Spleen (tissue), 11 donors: ENCODE measurements at regions not wholly inside any gene's neighbourhood (a gene's known extent, or its start where the extent isn't known, plus 50 kb on each side); places are given as distances from the start of the nearest gene placed in this dataset.

ENCODE experiments used
- DNase-seq: peaks from one replicate; pipeline ENCODE4 v3.0.0-alpha.2; 2020
- H3K27ac ChIP-seq, 8 donors: fragments of 200-600 bp; sonication (generic) in 7 of 8; 1 replicate in 4 of 8; 2 replicates in 4 of 8; pipeline versions ENCODE4 v1.5.0 to v1.8.0; 2016 to 2021; ENCODE audit warnings: inconsistent platforms in 4 of 8, mild to moderate bottlenecking in 4 of 8, moderate library complexity in 1 of 8
- H3K27me3 ChIP-seq, 7 donors: fragments of 200-600 bp; sonication (generic) in 6 of 7; replicated peaks in 1 of 7; 1 replicate in 4 of 7; 2 replicates in 3 of 7; pipeline versions ENCODE4 v1.5.0 to v1.8.0; 2016 to 2021; ENCODE audit warnings: inconsistent platforms in 3 of 7, mild to moderate bottlenecking in 1 of 7
- H3K36me3 ChIP-seq, 6 donors: fragments of 200-600 bp; sonication (generic) in 5 of 6; 1 replicate in 4 of 6; 2 replicates in 2 of 6; pipeline versions ENCODE4 v1.5.0 to v1.8.0; 2016 to 2021; ENCODE audit warnings: inconsistent platforms in 2 of 6
- H3K4me1 ChIP-seq, 6 donors: fragments of 200-600 bp; sonication (generic) in 5 of 6; 1 replicate in 3 of 6; 2 replicates in 3 of 6; pipeline versions ENCODE4 v1.5.0 to v1.8.0; 2016 to 2021; ENCODE audit warnings: inconsistent platforms in 3 of 6
- H3K4me3 ChIP-seq, 8 donors: fragments of 200-600 bp; sonication (generic) in 7 of 8; 1 replicate in 4 of 8; 2 replicates in 4 of 8; pipeline versions ENCODE4 v1.5.0 to v1.8.0; 2016 to 2021; ENCODE audit warnings: inconsistent platforms in 4 of 8, mild to moderate bottlenecking in 4 of 8, moderate library complexity in 2 of 8
- H3K9me3 ChIP-seq, 8 donors: fragments of 200-600 bp; sonication (generic) in 7 of 8; 1 replicate in 4 of 8; 2 replicates in 4 of 8; pipeline versions ENCODE4 v1.5.0 to v1.8.0; 2016 to 2021; ENCODE audit warnings: inconsistent platforms in 4 of 8
- POLR2A ChIP-seq, 3 donors: fragments of 450-650 bp; IDR thresholded peaks; one replicate each; pipeline ENCODE4 v1.5.1; 2017; ENCODE audit warnings: antibody characterized with exemption in 3 of 3, mild to moderate bottlenecking in 1 of 3
- POLR2AphosphoS5 ChIP-seq, 3 donors: sonication (generic); formaldehyde crosslinking; IDR thresholded peaks; one replicate each; pipeline ENCODE4 v1.5.1; 2017; ENCODE audit warnings: antibody characterized with exemption in 3 of 3
- WGBS, 5 donors: extraction: QIAGEN DNeasy Blood & Tissue Kit in 3 of 5; methylation state at CpG; one replicate each; pipeline versions ENCODE4 v1.1.5 to v1.1.7; 2013 to 2018; 5-methylcytosine and 5-hydroxymethylcytosine counted together
- intact Hi-C: fragments of 100-400 bp; cut with DNase I; formaldehyde crosslinking; loops from one replicate; pipeline ENCODE4 v1.15.0; 2023; ENCODE audit warnings: low total_unique reads
- TF ChIP-seq, protein P1 (sequence below), 11 experiments: fragments of 200-600 bp in 7 of 11; fragments of 450-650 bp in 4 of 11; sonication (generic) in 4 of 11; IDR thresholded peaks in 8 of 11; conservative IDR thresholded peaks in 3 of 11; 1 replicate in 7 of 11; 2 replicates in 4 of 11; pipeline versions ENCODE4 v1.4.0 to v1.8.0; 2016 to 2021; ENCODE audit warnings: antibody characterized with exemption in 11 of 11, inconsistent platforms in 4 of 11, mild to moderate bottlenecking in 1 of 11
- donor health status: healthy with polysubstance abuse.
- donor health status: DM: no; HTN: no; CAD: no; lungs with moderate emphysema.
- donor health status: DM: no; HTN: no; CAD: no.
- donor health status: Bipolar disorder and iron deficiency.
- donor health status: healthy.
- donor health status: DM: no; HTN: no; CAD: no.
- donor health status: DM: yes; HTN: yes; CAD: no.

DNA sequence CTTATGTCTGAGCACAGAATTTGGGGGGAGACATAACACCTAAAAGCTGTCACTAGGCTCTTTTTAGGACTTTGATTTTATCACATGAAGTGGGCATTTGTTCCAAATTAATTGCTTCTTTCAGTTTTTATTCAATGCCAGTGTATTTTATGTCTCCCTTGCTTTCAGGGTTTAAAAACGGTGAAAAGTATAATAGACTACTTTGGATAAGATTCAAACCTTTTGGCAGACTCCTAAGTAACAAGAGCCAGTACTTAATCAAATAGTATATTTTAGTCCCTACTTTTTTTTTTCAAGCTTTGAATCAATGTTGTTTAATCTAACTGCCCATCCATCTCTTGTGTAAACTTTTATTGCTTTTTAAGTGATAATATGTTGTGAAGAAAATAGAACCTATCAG is 847.2 kb upstream of the DPPA4 start:
- WGBS, 5 donors: 48 to 82% (median 62%) methylated on average over 1 of the region's 1 CpG
- Histone ChIP-seq H3K36me3 (no peaks in the 10 kb centered on the region), H3K27ac (no peak overlapping the region), H3K4me3 (no peak overlapping the region), H3K27me3 (no peaks in the 10 kb centered on the region), H3K4me1 (no peaks in the 10 kb centered on the region), H3K9me3 (peaks cover 0 to 1% (median 0%) of the 10 kb centered on the region in 8 donors)
- TF ChIP-seq, protein P1, sequence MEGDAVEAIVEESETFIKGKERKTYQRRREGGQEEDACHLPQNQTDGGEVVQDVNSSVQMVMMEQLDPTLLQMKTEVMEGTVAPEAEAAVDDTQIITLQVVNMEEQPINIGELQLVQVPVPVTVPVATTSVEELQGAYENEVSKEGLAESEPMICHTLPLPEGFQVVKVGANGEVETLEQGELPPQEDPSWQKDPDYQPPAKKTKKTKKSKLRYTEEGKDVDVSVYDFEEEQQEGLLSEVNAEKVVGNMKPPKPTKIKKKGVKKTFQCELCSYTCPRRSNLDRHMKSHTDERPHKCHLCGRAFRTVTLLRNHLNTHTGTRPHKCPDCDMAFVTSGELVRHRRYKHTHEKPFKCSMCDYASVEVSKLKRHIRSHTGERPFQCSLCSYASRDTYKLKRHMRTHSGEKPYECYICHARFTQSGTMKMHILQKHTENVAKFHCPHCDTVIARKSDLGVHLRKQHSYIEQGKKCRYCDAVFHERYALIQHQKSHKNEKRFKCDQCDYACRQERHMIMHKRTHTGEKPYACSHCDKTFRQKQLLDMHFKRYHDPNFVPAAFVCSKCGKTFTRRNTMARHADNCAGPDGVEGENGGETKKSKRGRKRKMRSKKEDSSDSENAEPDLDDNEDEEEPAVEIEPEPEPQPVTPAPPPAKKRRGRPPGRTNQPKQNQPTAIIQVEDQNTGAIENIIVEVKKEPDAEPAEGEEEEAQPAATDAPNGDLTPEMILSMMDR (IDR thresholded peaks at IDR 0.05 in 8 of 11, conservative IDR thresholded peaks at IDR 0.05 in 3 of 11): no peak
- TF ChIP-seq POLR2A (IDR thresholded peaks at IDR 0.05): no peak
- TF ChIP-seq POLR2AphosphoS5 (IDR thresholded peaks at IDR 0.05): no peak
- DNase-seq: no peak
- intact Hi-C loops: no loop called here

GRCh38 chr3:110193074-110193473 is 855.7 kb upstream of the DPPA4 start:
- no peak overlapping the region for H3K27ac ChIP-seq
- peaks cover 0 to 7% (median 0%) of the 10 kb centered on the region in 8 donors for H3K9me3 ChIP-seq
- intact Hi-C loops: no loop called here
- H3K36me3 ChIP-seq: no peaks in the 10 kb centered on the region
- no peak overlapping the region for H3K4me3 ChIP-seq
- TF ChIP-seq POLR2AphosphoS5 (IDR thresholded peaks at IDR 0.05): no peak
- TF ChIP-seq POLR2A (IDR thresholded peaks at IDR 0.05): no peak
- TF ChIP-seq, protein P1 (IDR thresholded peaks at IDR 0.05 in 8 of 11, conservative IDR thresholded peaks at IDR 0.05 in 3 of 11): no peak
- no peak for DNase-seq
- 71 to 89% (median 75%) methylated on average over 2 of the region's 2 CpGs for WGBS, 5 donors
- no peaks in the 10 kb centered on the region for H3K4me1 ChIP-seq
- H3K27me3 ChIP-seq: no peaks in the 10 kb centered on the region

- intact Hi-C loops: no loop called here
- Histone ChIP-seq H3K4me1 (no peaks in the 10 kb centered on the region), H3K36me3 (no peaks in the 10 kb centered on the region), H3K9me3 (peaks cover 0 to 23% (median 12%) of the 10 kb centered on the region in 8 donors), H3K4me3 (no peak overlapping the region), H3K27me3 (no peaks in the 10 kb centered on the region), H3K27ac (no peak overlapping the region)
- 75 to 85% (median 82%) methylated on average over 12 of the region's 12 CpGs for WGBS, 5 donors
- TF ChIP-seq, protein P1 (IDR thresholded peaks at IDR 0.05 in 8 of 11, conservative IDR thresholded peaks at IDR 0.05 in 3 of 11): no peak
- no peak for TF ChIP-seq POLR2A (IDR thresholded peaks at IDR 0.05)
- no peak for TF ChIP-seq POLR2AphosphoS5 (IDR thresholded peaks at IDR 0.05)
- peak; percentile 66 for DNase-seq
Observed at GRCh38 chr3:110198717-110199587, 861.6 kb upstream of the DPPA4 start.

GRCh38 chr3:110199588-110199943 is 862.2 kb upstream of the DPPA4 start:
- H3K36me3 ChIP-seq: no peaks in the 10 kb centered on the region
- 80 to 91% (median 90%) methylated on average over 2 of the region's 2 CpGs for WGBS, 5 donors
- TF ChIP-seq, protein P1 (IDR thresholded peaks at IDR 0.05 in 8 of 11, conservative IDR thresholded peaks at IDR 0.05 in 3 of 11): no peak
- no peak for TF ChIP-seq POLR2AphosphoS5 (IDR thresholded peaks at IDR 0.05)
- TF ChIP-seq POLR2A (IDR thresholded peaks at IDR 0.05): no peak
- H3K27me3 ChIP-seq: no peaks in the 10 kb centered on the region
- no peak overlapping the region for H3K27ac ChIP-seq
- peaks cover 0 to 23% (median 12%) of the 10 kb centered on the region in 8 donors for H3K9me3 ChIP-seq
- no peak overlapping the region for H3K4me3 ChIP-seq
- H3K4me1 ChIP-seq: no peaks in the 10 kb centered on the region
- intact Hi-C loops: no loop called here
- peak; percentile 56 for DNase-seq
